GM12878 (cell line): ENCODE measurements at regions not wholly inside any gene's neighbourhood (a gene's known extent, or its start where the extent isn't known, plus 50 kb on each side); places are given as distances from the start of the nearest gene placed in this dataset.

Experiments
- ATAC-seq: fragments of 200-7000 bp; cut with Tn5 transposase; 3 replicates; pipeline ENCODE4 v1.9.1; 2020; ENCODE audit warnings: mild to moderate bottlenecking, moderate library complexity
- BruUV-seq: library from RNA; stranded (reverse); fragments of 400-500 nt; replicated peaks from 2 replicates; lab custom pipeline; 2021; lab: Mats Ljungman, UMichigan
- CTCF ChIA-PET: fragments of 300-600 bp; sonication (Branson Sonifier 250); formaldehyde crosslinking; extraction: SDS; loops from one replicate; lab custom pipeline; 2021; ENCODE audit warnings: inconsistent platforms; lab: Yijun Ruan, JAX
- POLR2A ChIA-PET: fragments of 350-600 bp; formaldehyde crosslinking; extraction: SDS; loops from one replicate; lab custom pipeline; 2021; ENCODE audit warnings: inconsistent platforms; lab: Charles Lee
- RAD21 ChIA-PET: fragments of 300-600 bp; sonication (Branson Sonifier 250); formaldehyde crosslinking; loops from one replicate; lab custom pipeline; 2023; ENCODE audit warnings: antibody characterized with exemption; ENCODE audit not compliant: unreplicated experiment; lab: Charles Lee
- SMC1A ChIA-PET: fragments of 300-600 bp; sonication (Branson Sonifier 250); formaldehyde crosslinking; loops from one replicate; lab custom pipeline; 2023; ENCODE audit not compliant: unreplicated experiment, uncharacterized antibody; lab: Charles Lee
- DNase-seq: peaks from one replicate; pipeline ENCODE4 v3.0.0-alpha.2; 2011; ENCODE audit warnings: low read depth, low spot score
- FAIRE-seq: peaks from 3 replicates; lab custom pipeline; 2011; peaks lifted over from hg19 to GRCh38; lab: Jason Lieb, UNC
- H2AFZ ChIP-seq: 2 replicates; pipeline ENCODE4 v1.6.0; 2011; ENCODE audit warnings: low read depth, low read length, control low read depth; ENCODE audit not compliant: control insufficient read depth
- H3K27ac ChIP-seq: 2 replicates; pipeline ENCODE4 v1.5.1; 2011; ENCODE audit warnings: control low read depth; ENCODE audit not compliant: control insufficient read depth, insufficient read depth
- H3K27me3 ChIP-seq, 2 experiments: replicated peaks in 1 of 2; 2 replicates each; pipeline versions ENCODE4 v1.6.0 to v1.6.1; 2011; ENCODE audit warnings: low read length in 1 of 2; ENCODE audit not compliant: control insufficient read depth in 2 of 2, insufficient read depth in 2 of 2
- H3K36me3 ChIP-seq, 2 experiments: 2 replicates each; pipeline ENCODE4 v1.5.1; 2011; ENCODE audit warnings: low read length in 1 of 2; ENCODE audit not compliant: control insufficient read depth in 2 of 2, insufficient read depth in 2 of 2
- H3K4me1 ChIP-seq: 2 replicates; pipeline ENCODE4 v1.6.1; 2011; ENCODE audit warnings: mild to moderate bottlenecking, low read length, moderate library complexity, mixed read lengths; ENCODE audit not compliant: control insufficient read depth, insufficient read depth
- H3K4me2 ChIP-seq: 2 replicates; pipeline ENCODE4 v1.6.0; 2011; ENCODE audit warnings: control low read depth; ENCODE audit not compliant: control insufficient read depth, insufficient read depth
- H3K4me3 ChIP-seq: fragments of 200-600 bp; sonication (generic); 2 replicates; pipeline ENCODE4 v1.5.1; 2016
- H3K79me2 ChIP-seq: 2 replicates; pipeline ENCODE4 v1.6.0; 2011; ENCODE audit warnings: low read length; ENCODE audit not compliant: control insufficient read depth, insufficient read depth
- H3K9ac ChIP-seq: 2 replicates; pipeline ENCODE4 v1.8.0; 2011; ENCODE audit warnings: low read length, control low read depth, mixed read lengths; ENCODE audit not compliant: control insufficient read depth, insufficient read depth
- H3K9me3 ChIP-seq: replicated peaks from 3 replicates; pipeline ENCODE4 v1.5.1; 2011; ENCODE audit warnings: mild to moderate bottlenecking, low read length; ENCODE audit not compliant: control insufficient read depth, insufficient read depth
- H4K20me1 ChIP-seq: 2 replicates; pipeline ENCODE4 v1.6.0; 2011; ENCODE audit not compliant: control insufficient read depth, insufficient read depth
- ATF2 ChIP-seq: IDR thresholded peaks from 2 replicates; pipeline ENCODE4 v1.6.1; 2012; ENCODE audit warnings: low read length, inconsistent platforms
- CBFB ChIP-seq: IDR thresholded peaks from 2 replicates; pipeline ENCODE4 v1.6.1; 2016; ENCODE audit warnings: antibody characterized with exemption, low read depth
- E2F8 ChIP-seq: fragments of 450-650 bp; IDR thresholded peaks from 2 replicates; pipeline ENCODE4 v1.6.1; 2018; ENCODE audit warnings: mild to moderate bottlenecking, low read depth, moderate library complexity; ENCODE audit not compliant: partially characterized antibody
- JUND ChIP-seq: IDR thresholded peaks from 2 replicates; pipeline ENCODE4 v1.6.1; 2012; ENCODE audit warnings: low read depth, mild to moderate bottlenecking, low read length, improper control_type of control experiment, moderate library complexity
- MTA2 ChIP-seq: fragments of 450-650 bp; IDR thresholded peaks from 2 replicates; pipeline ENCODE4 v1.6.1; 2016; ENCODE audit warnings: low read depth, mild to moderate bottlenecking, moderate library complexity
- MYC ChIP-seq: IDR thresholded peaks from 2 replicates; pipeline ENCODE4 v1.6.1; 2011; ENCODE audit warnings: mild to moderate bottlenecking, low read length, moderate library complexity, inconsistent platforms; ENCODE audit not compliant: insufficient read depth, insufficient replicate concordance, insufficient read length, severe bottlenecking
- REST ChIP-seq: IDR thresholded peaks from 2 replicates; pipeline ENCODE4 v1.6.1; 2012; ENCODE audit warnings: mild to moderate bottlenecking, low read depth, low read length
- STAT3 ChIP-seq: IDR thresholded peaks from 2 replicates; pipeline ENCODE4 v1.6.1; 2011; ENCODE audit warnings: low read depth, low read length, improper control_type of control experiment
- TCF12 ChIP-seq: IDR thresholded peaks from 2 replicates; pipeline ENCODE4 v1.6.1; 2011; ENCODE audit warnings: low read depth, mild to moderate bottlenecking, low read length
- ZBTB11 ChIP-seq: fragments of 450-650 bp; formaldehyde crosslinking; IDR thresholded peaks from 2 replicates; pipeline ENCODE4 v1.5.0; 2022; ENCODE audit warnings: mild to moderate bottlenecking, missing genetic modification characterization
- WGBS: methylation state at CpG from one replicate; pipeline ENCODE4 v1.1.6; 2016; ENCODE audit warnings: low lambda C conversion rate; ENCODE audit not compliant: insufficient replicate concordance, insufficient coverage; ENCODE audit errors: missing lambda C conversion rate; 5-methylcytosine and 5-hydroxymethylcytosine counted together
- in situ Hi-C: fragments of 300-500 bp; cut with MboI; formaldehyde crosslinking; loops from 9 replicates; pipeline ENCODE4 v1.14.3; 2018; ENCODE audit warnings: mixed read lengths
- intact Hi-C: fragments of 100-400 bp; cut with micrococcal nuclease; formaldehyde crosslinking; loops from one replicate; pipeline ENCODE4 v1.14.2; 2022; ENCODE audit not compliant: unreplicated experiment

- ChIA-PET SMC1A (no interaction called here), POLR2A (no interaction called here), CTCF (no interaction called here), RAD21 (no interaction called here)
- no peak for DNase-seq
- Histone ChIP-seq H3K9me3 (no peaks in the 10 kb centered on the region), H3K4me1 (no peaks in the 10 kb centered on the region), H3K4me3 (no peak overlapping the region), H3K27ac (no peak overlapping the region), H4K20me1 (no peaks in the 10 kb centered on the region), H3K4me2 (no peak overlapping the region), H3K36me3 (no peaks in the 10 kb centered on the region), H3K79me2 (no peaks in the 10 kb centered on the region), H3K9ac (no peak overlapping the region), H3K27me3 (no peaks in the 10 kb centered on the region), H2AFZ (no peak overlapping the region)
- in situ Hi-C loops = no loop called here
- intact Hi-C loops = no loop called here
- FAIRE-seq = no peak
- WGBS = 25% methylated on average over 3 of the region's 3 CpGs
- no peak for ATAC-seq
- no TSS peak for BruUV-seq
- TF ChIP-seq CBFB (no peak), ZBTB11 (CRISPR knock-in tag) (no peak), TCF12 (no peak), MYC (no peak), E2F8 (no peak), STAT3 (no peak), REST (no peak), JUND (no peak), MTA2 (no peak), ATF2 (no peak)
Observed at GRCh38 chr2:116737951-116738350, 1076.5 kb upstream of the DDX18 start.
